HS-5 (cell line): ENCODE measurements at regions not wholly inside any gene's neighbourhood (a gene's known extent, or its start where the extent isn't known, plus 50 kb on each side); places are given as distances from the start of the nearest gene placed in this dataset.

Experiments used
- DNase-seq: peaks from one replicate; pipeline ENCODE4 v3.0.0-alpha.2; 2012; ENCODE audit warnings: low read depth

GRCh38 chr5:54927097-54927746 is 58.2 kb downstream of the ESM1 start:
- DNase-seq: no peak

GRCh38 chr5:54924487-54924886 is 60.9 kb downstream of the ESM1 start:
- no peak for DNase-seq

- no peak for DNase-seq
These were observed 68.1 kb downstream of the ESM1 start for GRCh38 chr5:54917323-54917722.

- no peak for DNase-seq
These were observed 69.8 kb downstream of the ESM1 start for GRCh38 chr5:54915466-54916027.

- no peak for DNase-seq
These were observed 73.4 kb downstream of the ESM1 start for GRCh38 chr5:54912021-54912420.

GRCh38 chr5:54909911-54910870 is 75.2 kb downstream of the ESM1 start:
- DNase-seq: no peak

- DNase-seq: no peak
These were observed 76.4 kb downstream of the ESM1 start for GRCh38 chr5:54908774-54909525.

GRCh38 chr5:54905942-54906537 is 79.4 kb downstream of the ESM1 start:
- no peak for DNase-seq

GRCh38 chr5:54905246-54905795 is 80.1 kb downstream of the ESM1 start:
- no peak for DNase-seq

GRCh38 chr5:54904425-54904824 is 81.0 kb downstream of the ESM1 start:
- no peak for DNase-seq

GRCh38 chr5:54902791-54903473 is 82.5 kb downstream of the ESM1 start:
- no peak for DNase-seq

GRCh38 chr5:54900984-54901725 is 84.2 kb downstream of the ESM1 start:
- DNase-seq: peak; percentile 69

GRCh38 chr5:54897001-54897400 is 88.4 kb downstream of the ESM1 start:
- no peak for DNase-seq

- DNase-seq: no peak
These were observed 89.5 kb downstream of the ESM1 start for GRCh38 chr5:54895816-54896341.

GRCh38 chr5:54894957-54895815 is 90.2 kb downstream of the ESM1 start:
- no peak for DNase-seq

- peak; percentile 76 for DNase-seq
These were observed 95.6 kb downstream of the ESM1 start for GRCh38 chr5:54889826-54890225.

- no peak for DNase-seq
These were observed 97.7 kb downstream of the ESM1 start for GRCh38 chr5:54887663-54888062.

GRCh38 chr5:54886866-54887265 is 98.5 kb downstream of the ESM1 start:
- no peak for DNase-seq

GRCh38 chr5:54885636-54886035 is 99.8 kb downstream of the ESM1 start:
- DNase-seq: no peak
